ENCODE measurements at regions not wholly inside any gene's neighbourhood (a gene's known extent, or its start where the extent isn't known, plus 50 kb on each side); places are given as distances from the start of the nearest gene placed in this dataset.
"Not testable (repeated sequence)": the region's sequence is repeated elsewhere in the genome, so short reads cannot be mapped to it uniquely, and the experiment has no call there.

GRCh38 chr1:104265163-104265562 lies 515.5 kb downstream of the AMY1C start:
- no peak for DNase-seq (ENCODE audit: extremely low read depth, insufficient read length)
- Histone ChIP-seq H3K27me3 (replicated peaks; ENCODE audit: control insufficient read depth, insufficient read depth, low read length) (no peaks in the 10 kb centered on the region), H3K4me3 (replicated peaks; ENCODE audit: low read depth, low read length) (no peak overlapping the region), H3K36me3 (ENCODE audit: control insufficient read depth, insufficient read depth, low read length) (no peaks in the 10 kb centered on the region)
- TF ChIP-seq CTCF (IDR thresholded peaks at IDR 0.05; ENCODE audit: insufficient read depth, low read length, poor library complexity, severe bottlenecking), result no peak

GRCh38 chr1:104266612-104267011 lies 516.9 kb downstream of the AMY1C start:
- Histone ChIP-seq H3K4me3 (replicated peaks; ENCODE audit: low read depth, low read length) (no peak overlapping the region), H3K36me3 (ENCODE audit: control insufficient read depth, insufficient read depth, low read length) (no peaks in the 10 kb centered on the region)
- no peak for DNase-seq (ENCODE audit: extremely low read depth, insufficient read length)

GRCh38 chr1:104288322-104288721 lies 538.6 kb downstream of the AMY1C start:
- not testable (repeated sequence) for H3K4me3 ChIP-seq (replicated peaks; ENCODE audit: low read depth, low read length); H3K36me3 ChIP-seq (ENCODE audit: control insufficient read depth, insufficient read depth, low read length); DNase-seq (ENCODE audit: extremely low read depth, insufficient read length); H3K27me3 ChIP-seq (replicated peaks; ENCODE audit: control insufficient read depth, insufficient read depth, low read length)

More at GRCh38 chr1:104266612-104267011, 516.9 kb downstream of the AMY1C start:
- H3K27me3 ChIP-seq (replicated peaks; ENCODE audit: control insufficient read depth, insufficient read depth, low read length), result no peaks in the 10 kb centered on the region
- no peak for TF ChIP-seq CTCF (IDR thresholded peaks at IDR 0.05; ENCODE audit: insufficient read depth, low read length, poor library complexity, severe bottlenecking)

- no peaks in the 10 kb centered on the region for H3K27me3 ChIP-seq (replicated peaks; ENCODE audit: control insufficient read depth, insufficient read depth, low read length)
- H3K36me3 ChIP-seq (ENCODE audit: control insufficient read depth, insufficient read depth, low read length), result no peaks in the 10 kb centered on the region
- DNase-seq (ENCODE audit: extremely low read depth, insufficient read length), result no peak
- TF ChIP-seq CTCF (IDR thresholded peaks at IDR 0.05; ENCODE audit: insufficient read depth, low read length, poor library complexity, severe bottlenecking), result no peak
- H3K4me3 ChIP-seq (replicated peaks; ENCODE audit: low read depth, low read length), result no peak overlapping the region
These were observed 541.5 kb downstream of the AMY1C start for GRCh38 chr1:104291156-104291555.

- no peak overlapping the region for H3K4me3 ChIP-seq (replicated peaks; ENCODE audit: low read depth, low read length)
These were observed 544.6 kb downstream of the AMY1C start for GRCh38 chr1:104294259-104294658.

GRCh38 chr1:104295511-104295910 lies 545.8 kb downstream of the AMY1C start:
- Histone ChIP-seq H3K36me3 (ENCODE audit: control insufficient read depth, insufficient read depth, low read length) (no peaks in the 10 kb centered on the region), H3K27me3 (replicated peaks; ENCODE audit: control insufficient read depth, insufficient read depth, low read length) (no peaks in the 10 kb centered on the region), H3K4me3 (replicated peaks; ENCODE audit: low read depth, low read length) (no peak overlapping the region)
- TF ChIP-seq CTCF (IDR thresholded peaks at IDR 0.05; ENCODE audit: insufficient read depth, low read length, poor library complexity, severe bottlenecking), result no peak
- no peak for DNase-seq (ENCODE audit: extremely low read depth, insufficient read length)

More at GRCh38 chr1:104294259-104294658, 544.6 kb downstream of the AMY1C start:
- no peak for DNase-seq (ENCODE audit: extremely low read depth, insufficient read length)
- H3K27me3 ChIP-seq (replicated peaks; ENCODE audit: control insufficient read depth, insufficient read depth, low read length), result no peaks in the 10 kb centered on the region
- no peaks in the 10 kb centered on the region for H3K36me3 ChIP-seq (ENCODE audit: control insufficient read depth, insufficient read depth, low read length)
- TF ChIP-seq CTCF (IDR thresholded peaks at IDR 0.05; ENCODE audit: insufficient read depth, low read length, poor library complexity, severe bottlenecking), result no peak
